ENCODE measurements at regions not wholly inside any gene's neighbourhood (a gene's known extent, or its start where the extent isn't known, plus 50 kb on each side); places are given as distances from the start of the nearest gene placed in this dataset.

DNA sequence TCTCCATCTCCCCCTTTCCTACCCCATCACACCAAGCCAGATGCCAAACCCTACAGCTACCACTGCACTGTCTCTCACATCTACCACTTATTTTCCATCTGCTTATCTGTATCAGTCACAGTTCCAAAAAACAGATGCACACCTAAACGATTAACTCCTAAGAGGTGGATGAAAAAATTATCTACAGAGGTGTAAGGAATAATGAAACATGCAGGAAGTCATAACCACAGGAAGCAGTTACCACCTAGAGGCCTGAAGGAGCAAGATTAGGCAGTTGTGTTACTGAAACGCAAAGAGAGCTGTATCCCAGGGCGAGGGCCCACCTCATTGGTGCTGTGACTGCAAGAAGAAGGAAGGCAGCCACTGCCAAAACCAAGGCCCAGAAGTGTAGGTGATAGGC, 87.8 kb upstream of the FAM241A start:
- H3K79me2 ChIP-seq (ENCODE audit: control insufficient read depth, insufficient read depth, low read length), result no peaks in the 10 kb centered on the region
- intact Hi-C loops (cut with micrococcal nuclease), result no loop called here
- H3K27ac ChIP-seq (ENCODE audit: low read length in 2 of 2), result no peak overlapping the region
- ChIA-PET POLR2A (no interaction called here), CTCF (no interaction called here)
- no peak overlapping the region for H3K4me3 ChIP-seq (ENCODE audit: control extremely low read depth in 1 of 5, extremely low read depth in 1 of 5, insufficient read depth in 1 of 5, low read depth in 2 of 5, low read length in 4 of 5)
- H3K9ac ChIP-seq (ENCODE audit: low read length), result no peak overlapping the region
- H3K36me3 ChIP-seq (replicated peaks in 1 of 2; ENCODE audit: control extremely low read depth in 1 of 2, control insufficient read depth in 1 of 2, extremely low read depth in 1 of 2, insufficient read depth in 2 of 2, low read length in 1 of 2), result no peaks in the 10 kb centered on the region
- H4K20me1 ChIP-seq (ENCODE audit: control insufficient read depth, insufficient read depth, low read length, poor library complexity, severe bottlenecking), result no peaks in the 10 kb centered on the region
- no peak overlapping the region for H3K4me2 ChIP-seq (replicated peaks; ENCODE audit: low read depth, low read length, poor library complexity, severe bottlenecking)
- no peaks in the 10 kb centered on the region for H3K4me1 ChIP-seq (ENCODE audit: control insufficient read depth in 2 of 2, insufficient read depth in 2 of 2, low read length in 2 of 2)
- no peaks in the 10 kb centered on the region for H3K9me3 ChIP-seq (ENCODE audit: control extremely low read depth in 1 of 3, control insufficient read depth in 2 of 3, insufficient read depth in 1 of 3, low read length in 2 of 3)
- Mint-ChIP-seq H3K27me3 (peaks cover 9% of the 10 kb centered on the region), H3K4me1 (no peaks in the 10 kb centered on the region), H3K27ac (no peak overlapping the region), H3K9me3 (ENCODE audit: insufficient read depth) (no peaks in the 10 kb centered on the region), H3K4me3 (no peak overlapping the region)
- DNase-seq, result no peak
- 48% methylated on average over 2 of the region's 3 CpGs for WGBS (ENCODE audit: insufficient coverage)
- TF ChIP-seq, protein P1, sequence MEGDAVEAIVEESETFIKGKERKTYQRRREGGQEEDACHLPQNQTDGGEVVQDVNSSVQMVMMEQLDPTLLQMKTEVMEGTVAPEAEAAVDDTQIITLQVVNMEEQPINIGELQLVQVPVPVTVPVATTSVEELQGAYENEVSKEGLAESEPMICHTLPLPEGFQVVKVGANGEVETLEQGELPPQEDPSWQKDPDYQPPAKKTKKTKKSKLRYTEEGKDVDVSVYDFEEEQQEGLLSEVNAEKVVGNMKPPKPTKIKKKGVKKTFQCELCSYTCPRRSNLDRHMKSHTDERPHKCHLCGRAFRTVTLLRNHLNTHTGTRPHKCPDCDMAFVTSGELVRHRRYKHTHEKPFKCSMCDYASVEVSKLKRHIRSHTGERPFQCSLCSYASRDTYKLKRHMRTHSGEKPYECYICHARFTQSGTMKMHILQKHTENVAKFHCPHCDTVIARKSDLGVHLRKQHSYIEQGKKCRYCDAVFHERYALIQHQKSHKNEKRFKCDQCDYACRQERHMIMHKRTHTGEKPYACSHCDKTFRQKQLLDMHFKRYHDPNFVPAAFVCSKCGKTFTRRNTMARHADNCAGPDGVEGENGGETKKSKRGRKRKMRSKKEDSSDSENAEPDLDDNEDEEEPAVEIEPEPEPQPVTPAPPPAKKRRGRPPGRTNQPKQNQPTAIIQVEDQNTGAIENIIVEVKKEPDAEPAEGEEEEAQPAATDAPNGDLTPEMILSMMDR (IDR thresholded peaks at IDR 0.05), result no peak
- TF ChIP-seq EZH2 (IDR thresholded peaks at IDR 0.05; ENCODE audit: borderline replicate concordance, insufficient read depth, low read depth, low read length, poor library complexity, severe bottlenecking), result no peak
- H3K27me3 ChIP-seq (replicated peaks in 1 of 4; ENCODE audit: control extremely low read depth in 1 of 4, control insufficient read depth in 3 of 4, insufficient read depth in 4 of 4, low read length in 3 of 4), result peaks cover 0 to 8% (median 0%) of the 10 kb centered on the region in 4 experiments
- no peak overlapping the region for H2AFZ ChIP-seq (ENCODE audit: insufficient read depth, low read depth, low read length, poor library complexity, severe bottlenecking)
- ATAC-seq (ENCODE audit: low read depth), result no peak

DNA sequence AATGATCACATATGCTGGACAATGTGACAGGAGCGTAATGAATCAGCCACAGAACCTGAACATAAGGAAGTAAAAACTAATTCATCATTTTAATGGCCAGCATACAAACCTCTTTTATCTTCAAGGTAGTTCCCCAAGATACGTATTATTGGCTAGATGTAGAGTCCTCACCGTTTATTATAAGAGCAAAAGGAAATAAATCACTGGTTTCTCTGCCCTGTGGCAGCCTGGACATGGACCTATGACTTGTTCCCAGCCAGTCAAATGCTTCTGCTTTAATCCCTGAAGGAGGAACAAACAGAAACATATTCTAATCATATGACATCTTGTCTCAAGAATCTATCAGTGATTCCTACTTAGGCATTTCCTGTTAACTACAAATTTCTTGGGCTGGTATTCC, 86.8 kb upstream of the FAM241A start:
- CTCF ChIA-PET, result no interaction called here
- no peak overlapping the region for H2AFZ ChIP-seq (ENCODE audit: insufficient read depth, low read depth, low read length, poor library complexity, severe bottlenecking)
- no peak overlapping the region for H3K4me3 ChIP-seq (ENCODE audit: control extremely low read depth in 1 of 5, extremely low read depth in 1 of 5, insufficient read depth in 1 of 5, low read depth in 2 of 5, low read length in 4 of 5)
- no peaks in the 10 kb centered on the region for H3K9me3 ChIP-seq (ENCODE audit: control extremely low read depth in 1 of 3, control insufficient read depth in 2 of 3, insufficient read depth in 1 of 3, low read length in 2 of 3)
- H3K9me3 Mint-ChIP-seq (ENCODE audit: insufficient read depth), result no peaks in the 10 kb centered on the region
- H3K79me2 ChIP-seq (ENCODE audit: control insufficient read depth, insufficient read depth, low read length), result no peaks in the 10 kb centered on the region
- H3K4me1 ChIP-seq (ENCODE audit: control insufficient read depth in 2 of 2, insufficient read depth in 2 of 2, low read length in 2 of 2), result no peaks in the 10 kb centered on the region
- H3K27ac Mint-ChIP-seq, result no peak overlapping the region
- TF ChIP-seq, protein P1 (IDR thresholded peaks at IDR 0.05), result no peak
- TF ChIP-seq EZH2 (IDR thresholded peaks at IDR 0.05; ENCODE audit: borderline replicate concordance, insufficient read depth, low read depth, low read length, poor library complexity, severe bottlenecking), result no peak
- no peak overlapping the region for H3K9ac ChIP-seq (ENCODE audit: low read length)
- WGBS (ENCODE audit: insufficient coverage), result 0% methylated on average over 1 of the region's 3 CpGs
- peaks cover 9% of the 10 kb centered on the region for H3K27me3 Mint-ChIP-seq
- ATAC-seq (ENCODE audit: low read depth), result no peak
- no peaks in the 10 kb centered on the region for H3K36me3 ChIP-seq (replicated peaks in 1 of 2; ENCODE audit: control extremely low read depth in 1 of 2, control insufficient read depth in 1 of 2, extremely low read depth in 1 of 2, insufficient read depth in 2 of 2, low read length in 1 of 2)
- no peaks in the 10 kb centered on the region for H3K4me1 Mint-ChIP-seq
- DNase-seq, result no peak
- no peaks in the 10 kb centered on the region for H4K20me1 ChIP-seq (ENCODE audit: control insufficient read depth, insufficient read depth, low read length, poor library complexity, severe bottlenecking)
- no peak overlapping the region for H3K27ac ChIP-seq (ENCODE audit: low read length in 2 of 2)
- peaks cover 0 to 8% (median 0%) of the 10 kb centered on the region in 4 experiments for H3K27me3 ChIP-seq (replicated peaks in 1 of 4; ENCODE audit: control extremely low read depth in 1 of 4, control insufficient read depth in 3 of 4, insufficient read depth in 4 of 4, low read length in 3 of 4)
- intact Hi-C loops (cut with micrococcal nuclease), result no loop called here
- no peak overlapping the region for H3K4me3 Mint-ChIP-seq
- POLR2A ChIA-PET, result no interaction called here
- no peak overlapping the region for H3K4me2 ChIP-seq (replicated peaks; ENCODE audit: low read depth, low read length, poor library complexity, severe bottlenecking)

All from B cell (primary cell).